ENCODE measurements at regions not wholly inside any gene's neighbourhood (a gene's known extent, or its start where the extent isn't known, plus 50 kb on each side); places are given as distances from the start of the nearest gene placed in this dataset.

DNA sequence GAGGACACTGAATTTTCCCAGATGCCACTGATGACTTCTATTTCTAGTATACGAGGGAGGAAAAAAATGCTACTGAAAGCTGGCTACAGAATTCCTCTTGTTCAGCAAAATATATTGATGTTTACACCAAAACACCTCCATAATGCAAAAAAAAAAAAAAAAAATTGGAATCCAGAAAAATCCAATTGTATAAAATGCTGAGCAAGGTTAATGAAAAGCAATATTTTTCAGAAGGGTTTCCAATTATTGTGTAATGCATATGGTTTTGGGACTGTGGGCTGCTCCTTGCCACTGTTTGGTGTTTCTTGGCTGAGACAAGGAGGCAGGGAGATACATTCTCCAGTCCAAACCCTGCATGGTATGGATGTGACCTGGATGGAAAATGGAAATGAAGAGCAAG lies 83.8 kb downstream of the LSM5 start:
- TF ChIP-seq EZH2 (IDR thresholded peaks at IDR 0.05; ENCODE audit: low read length, unreplicated experiment) (no peak), EZH2phosphoT487 (IDR thresholded peaks at IDR 0.05; ENCODE audit: borderline replicate concordance, low read length) (no peak)
- TF ChIP-seq, protein P1, sequence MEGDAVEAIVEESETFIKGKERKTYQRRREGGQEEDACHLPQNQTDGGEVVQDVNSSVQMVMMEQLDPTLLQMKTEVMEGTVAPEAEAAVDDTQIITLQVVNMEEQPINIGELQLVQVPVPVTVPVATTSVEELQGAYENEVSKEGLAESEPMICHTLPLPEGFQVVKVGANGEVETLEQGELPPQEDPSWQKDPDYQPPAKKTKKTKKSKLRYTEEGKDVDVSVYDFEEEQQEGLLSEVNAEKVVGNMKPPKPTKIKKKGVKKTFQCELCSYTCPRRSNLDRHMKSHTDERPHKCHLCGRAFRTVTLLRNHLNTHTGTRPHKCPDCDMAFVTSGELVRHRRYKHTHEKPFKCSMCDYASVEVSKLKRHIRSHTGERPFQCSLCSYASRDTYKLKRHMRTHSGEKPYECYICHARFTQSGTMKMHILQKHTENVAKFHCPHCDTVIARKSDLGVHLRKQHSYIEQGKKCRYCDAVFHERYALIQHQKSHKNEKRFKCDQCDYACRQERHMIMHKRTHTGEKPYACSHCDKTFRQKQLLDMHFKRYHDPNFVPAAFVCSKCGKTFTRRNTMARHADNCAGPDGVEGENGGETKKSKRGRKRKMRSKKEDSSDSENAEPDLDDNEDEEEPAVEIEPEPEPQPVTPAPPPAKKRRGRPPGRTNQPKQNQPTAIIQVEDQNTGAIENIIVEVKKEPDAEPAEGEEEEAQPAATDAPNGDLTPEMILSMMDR (conservative IDR thresholded peaks at IDR 0.05; ENCODE audit: low read depth, low read length): no peak

Data from PC-3 (cell line).